ENCODE measurements at regions not wholly inside any gene's neighbourhood (a gene's known extent, or its start where the extent isn't known, plus 50 kb on each side); places are given as distances from the start of the nearest gene placed in this dataset.

GRCh38 chr6:91020744-91021143, 433.9 kb upstream of the MAP3K7 start:
- TF ChIP-seq CTCF (IDR thresholded peaks at IDR 0.05), result no peak
- no peak for TF ChIP-seq POLR2A (IDR thresholded peaks at IDR 0.05)
